ENCODE measurements at regions not wholly inside any gene's neighbourhood (a gene's known extent, or its start where the extent isn't known, plus 50 kb on each side); places are given as distances from the start of the nearest gene placed in this dataset.

DNA sequence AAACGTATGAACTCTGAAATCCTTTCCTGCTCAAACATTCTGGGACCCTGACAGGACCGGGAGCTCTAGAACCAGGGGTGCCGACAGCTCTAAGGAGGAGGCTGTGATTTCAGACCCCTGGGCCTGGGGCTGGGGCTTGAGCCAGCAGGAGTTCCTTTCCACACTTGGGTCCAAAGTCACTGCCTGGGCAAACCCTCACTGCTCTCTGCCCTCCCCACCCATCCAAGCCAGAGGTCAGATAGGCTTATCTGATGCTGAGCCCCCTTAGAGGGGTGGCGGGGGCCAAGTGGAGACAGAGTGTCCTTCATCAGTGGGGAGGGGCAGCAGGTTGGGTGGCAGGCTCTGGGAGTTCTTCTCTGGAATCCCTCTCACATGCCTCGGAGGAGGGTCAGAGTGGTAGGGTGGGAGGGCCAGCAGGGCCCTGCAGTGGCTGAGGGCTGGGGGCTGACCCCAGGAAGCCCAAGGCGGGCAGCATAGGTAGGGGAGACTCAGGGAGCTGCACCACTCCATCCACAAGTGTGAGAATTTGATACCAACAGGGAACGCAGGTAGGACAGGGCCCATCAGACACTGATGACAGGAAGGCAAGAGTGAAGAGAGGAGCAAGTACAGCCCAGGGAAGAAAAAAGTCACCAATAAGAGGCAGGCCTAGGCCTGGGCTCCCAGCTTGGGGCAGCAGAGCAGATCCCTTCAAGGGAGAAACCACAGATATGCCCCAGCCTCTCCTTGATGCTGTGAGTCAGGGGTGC is 121.0 kb downstream of the MRPL14 start (continued):
- TF ChIP-seq, protein P1, sequence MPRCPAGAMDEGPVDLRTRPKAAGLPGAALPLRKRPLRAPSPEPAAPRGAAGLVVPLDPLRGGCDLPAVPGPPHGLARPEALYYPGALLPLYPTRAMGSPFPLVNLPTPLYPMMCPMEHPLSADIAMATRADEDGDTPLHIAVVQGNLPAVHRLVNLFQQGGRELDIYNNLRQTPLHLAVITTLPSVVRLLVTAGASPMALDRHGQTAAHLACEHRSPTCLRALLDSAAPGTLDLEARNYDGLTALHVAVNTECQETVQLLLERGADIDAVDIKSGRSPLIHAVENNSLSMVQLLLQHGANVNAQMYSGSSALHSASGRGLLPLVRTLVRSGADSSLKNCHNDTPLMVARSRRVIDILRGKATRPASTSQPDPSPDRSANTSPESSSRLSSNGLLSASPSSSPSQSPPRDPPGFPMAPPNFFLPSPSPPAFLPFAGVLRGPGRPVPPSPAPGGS (CRISPR knock-in tag; IDR thresholded peaks at IDR 0.05): peak; percentile 37; the same call in 1 of the 2 replicates
- TF ChIP-seq PRPF4 (IDR thresholded peaks at IDR 0.05; ENCODE audit: low read depth, low read length, poor library complexity, severe bottlenecking): no peak
- TF ChIP-seq, protein P2, sequence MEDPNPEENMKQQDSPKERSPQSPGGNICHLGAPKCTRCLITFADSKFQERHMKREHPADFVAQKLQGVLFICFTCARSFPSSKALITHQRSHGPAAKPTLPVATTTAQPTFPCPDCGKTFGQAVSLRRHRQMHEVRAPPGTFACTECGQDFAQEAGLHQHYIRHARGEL (CRISPR knock-in tag; IDR thresholded peaks at IDR 0.05): no peak
- TF ChIP-seq, protein P3, sequence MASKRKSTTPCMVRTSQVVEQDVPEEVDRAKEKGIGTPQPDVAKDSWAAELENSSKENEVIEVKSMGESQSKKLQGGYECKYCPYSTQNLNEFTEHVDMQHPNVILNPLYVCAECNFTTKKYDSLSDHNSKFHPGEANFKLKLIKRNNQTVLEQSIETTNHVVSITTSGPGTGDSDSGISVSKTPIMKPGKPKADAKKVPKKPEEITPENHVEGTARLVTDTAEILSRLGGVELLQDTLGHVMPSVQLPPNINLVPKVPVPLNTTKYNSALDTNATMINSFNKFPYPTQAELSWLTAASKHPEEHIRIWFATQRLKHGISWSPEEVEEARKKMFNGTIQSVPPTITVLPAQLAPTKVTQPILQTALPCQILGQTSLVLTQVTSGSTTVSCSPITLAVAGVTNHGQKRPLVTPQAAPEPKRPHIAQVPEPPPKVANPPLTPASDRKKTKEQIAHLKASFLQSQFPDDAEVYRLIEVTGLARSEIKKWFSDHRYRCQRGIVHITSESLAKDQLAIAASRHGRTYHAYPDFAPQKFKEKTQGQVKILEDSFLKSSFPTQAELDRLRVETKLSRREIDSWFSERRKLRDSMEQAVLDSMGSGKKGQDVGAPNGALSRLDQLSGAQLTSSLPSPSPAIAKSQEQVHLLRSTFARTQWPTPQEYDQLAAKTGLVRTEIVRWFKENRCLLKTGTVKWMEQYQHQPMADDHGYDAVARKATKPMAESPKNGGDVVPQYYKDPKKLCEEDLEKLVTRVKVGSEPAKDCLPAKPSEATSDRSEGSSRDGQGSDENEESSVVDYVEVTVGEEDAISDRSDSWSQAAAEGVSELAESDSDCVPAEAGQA (IDR thresholded peaks at IDR 0.05; ENCODE audit: low read depth): no peak
- TF ChIP-seq, protein P3 (CRISPR knock-in tag; IDR thresholded peaks at IDR 0.05; ENCODE audit: borderline replicate concordance): no peak
- TF ChIP-seq ZNF644 (CRISPR knock-in tag; IDR thresholded peaks at IDR 0.05; ENCODE audit: low read depth): no peak
- TF ChIP-seq ASH2L (IDR thresholded peaks at IDR 0.05; ENCODE audit: insufficient read length, low read depth, low read length): no peak
- TF ChIP-seq ZNF672 (CRISPR knock-in tag; IDR thresholded peaks at IDR 0.05): no peak
- peak; percentile 20; the same call in 1 of the 2 replicates for TF ChIP-seq HOXA3 (CRISPR knock-in tag; IDR thresholded peaks at IDR 0.05)
- TF ChIP-seq ZBTB8A (CRISPR knock-in tag; IDR thresholded peaks at IDR 0.05; ENCODE audit: borderline replicate concordance, low read depth): no peak
- TF ChIP-seq TRIM24 (CRISPR knock-in tag; IDR thresholded peaks at IDR 0.05): no peak
- TF ChIP-seq GLI4 (CRISPR knock-in tag; IDR thresholded peaks at IDR 0.05; ENCODE audit: borderline replicate concordance): no peak
- TF ChIP-seq, protein P4, sequence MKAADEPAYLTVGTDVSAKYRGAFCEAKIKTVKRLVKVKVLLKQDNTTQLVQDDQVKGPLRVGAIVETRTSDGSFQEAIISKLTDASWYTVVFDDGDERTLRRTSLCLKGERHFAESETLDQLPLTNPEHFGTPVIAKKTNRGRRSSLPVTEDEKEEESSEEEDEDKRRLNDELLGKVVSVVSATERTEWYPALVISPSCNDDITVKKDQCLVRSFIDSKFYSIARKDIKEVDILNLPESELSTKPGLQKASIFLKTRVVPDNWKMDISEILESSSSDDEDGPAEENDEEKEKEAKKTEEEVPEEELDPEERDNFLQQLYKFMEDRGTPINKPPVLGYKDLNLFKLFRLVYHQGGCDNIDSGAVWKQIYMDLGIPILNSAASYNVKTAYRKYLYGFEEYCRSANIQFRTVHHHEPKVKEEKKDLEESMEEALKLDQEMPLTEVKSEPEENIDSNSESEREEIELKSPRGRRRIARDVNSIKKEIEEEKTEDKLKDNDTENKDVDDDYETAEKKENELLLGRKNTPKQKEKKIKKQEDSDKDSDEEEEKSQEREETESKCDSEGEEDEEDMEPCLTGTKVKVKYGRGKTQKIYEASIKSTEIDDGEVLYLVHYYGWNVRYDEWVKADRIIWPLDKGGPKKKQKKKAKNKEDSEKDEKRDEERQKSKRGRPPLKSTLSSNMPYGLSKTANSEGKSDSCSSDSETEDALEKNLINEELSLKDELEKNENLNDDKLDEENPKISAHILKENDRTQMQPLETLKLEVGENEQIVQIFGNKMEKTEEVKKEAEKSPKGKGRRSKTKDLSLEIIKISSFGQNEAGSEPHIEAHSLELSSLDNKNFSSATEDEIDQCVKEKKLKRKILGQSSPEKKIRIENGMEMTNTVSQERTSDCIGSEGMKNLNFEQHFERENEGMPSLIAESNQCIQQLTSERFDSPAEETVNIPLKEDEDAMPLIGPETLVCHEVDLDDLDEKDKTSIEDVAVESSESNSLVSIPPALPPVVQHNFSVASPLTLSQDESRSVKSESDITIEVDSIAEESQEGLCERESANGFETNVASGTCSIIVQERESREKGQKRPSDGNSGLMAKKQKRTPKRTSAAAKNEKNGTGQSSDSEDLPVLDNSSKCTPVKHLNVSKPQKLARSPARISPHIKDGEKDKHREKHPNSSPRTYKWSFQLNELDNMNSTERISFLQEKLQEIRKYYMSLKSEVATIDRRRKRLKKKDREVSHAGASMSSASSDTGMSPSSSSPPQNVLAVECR (CRISPR knock-in tag; IDR thresholded peaks at IDR 0.05; ENCODE audit: borderline replicate concordance): no peak
- TF ChIP-seq ZMAT3 (CRISPR knock-in tag; conservative IDR thresholded peaks at IDR 0.05): no peak
- TF ChIP-seq RORA (CRISPR knock-in tag; IDR thresholded peaks at IDR 0.05): no peak
- TF ChIP-seq ZNF34 (CRISPR knock-in tag; IDR thresholded peaks at IDR 0.05; ENCODE audit: borderline replicate concordance): no peak
- TF ChIP-seq GABPA (IDR thresholded peaks at IDR 0.05; ENCODE audit: low read depth, low read length): no peak
- TF ChIP-seq GABPA (CRISPR knock-in tag; IDR thresholded peaks at IDR 0.05; ENCODE audit: low read depth): peak; percentile 26; the same call in 1 of the 2 replicates
- no peak for TF ChIP-seq SNAPC2 (CRISPR knock-in tag; IDR thresholded peaks at IDR 0.05)
